Neural crest cell (in vitro differentiated cells): ENCODE measurements at regions not wholly inside any gene's neighbourhood (a gene's known extent, or its start where the extent isn't known, plus 50 kb on each side); places are given as distances from the start of the nearest gene placed in this dataset.

ENCODE experiments used
- DNase-seq: peaks from one replicate; pipeline ENCODE4 v3.0.0; 2021; ENCODE audit warnings: low read depth, mixed read lengths, low spot score
- H3K27ac Mint-ChIP-seq: one replicate; pipeline ENCODE4 v1.8.0; 2021; ENCODE audit warnings: mild to moderate bottlenecking, mixed read lengths; ENCODE audit not compliant: unreplicated experiment
- H3K27me3 Mint-ChIP-seq: 2 replicates; pipeline ENCODE4 v1.8.0; 2021; ENCODE audit warnings: low read depth, mild to moderate bottlenecking, mixed read lengths
- H3K36me3 Mint-ChIP-seq: 2 replicates; pipeline ENCODE4 v1.8.0; 2021; ENCODE audit warnings: low read depth, mild to moderate bottlenecking, mixed read lengths
- H3K4me1 Mint-ChIP-seq: 2 replicates; pipeline ENCODE4 v1.8.0; 2021; ENCODE audit warnings: mixed read lengths
- H3K4me3 Mint-ChIP-seq: one replicate; pipeline ENCODE4 v1.8.0; 2021; ENCODE audit warnings: mild to moderate bottlenecking, mixed read lengths
- H3K9me3 Mint-ChIP-seq: 2 replicates; pipeline ENCODE4 v1.8.0; 2021; ENCODE audit warnings: mixed read lengths
- TF ChIP-seq, protein P1 (sequence below): fragments of 200-600 bp; sonication (generic); conservative IDR thresholded peaks from 2 replicates; pipeline ENCODE4 v1.5.0; 2021; ENCODE audit warnings: antibody characterized with exemption, mild to moderate bottlenecking

DNA sequence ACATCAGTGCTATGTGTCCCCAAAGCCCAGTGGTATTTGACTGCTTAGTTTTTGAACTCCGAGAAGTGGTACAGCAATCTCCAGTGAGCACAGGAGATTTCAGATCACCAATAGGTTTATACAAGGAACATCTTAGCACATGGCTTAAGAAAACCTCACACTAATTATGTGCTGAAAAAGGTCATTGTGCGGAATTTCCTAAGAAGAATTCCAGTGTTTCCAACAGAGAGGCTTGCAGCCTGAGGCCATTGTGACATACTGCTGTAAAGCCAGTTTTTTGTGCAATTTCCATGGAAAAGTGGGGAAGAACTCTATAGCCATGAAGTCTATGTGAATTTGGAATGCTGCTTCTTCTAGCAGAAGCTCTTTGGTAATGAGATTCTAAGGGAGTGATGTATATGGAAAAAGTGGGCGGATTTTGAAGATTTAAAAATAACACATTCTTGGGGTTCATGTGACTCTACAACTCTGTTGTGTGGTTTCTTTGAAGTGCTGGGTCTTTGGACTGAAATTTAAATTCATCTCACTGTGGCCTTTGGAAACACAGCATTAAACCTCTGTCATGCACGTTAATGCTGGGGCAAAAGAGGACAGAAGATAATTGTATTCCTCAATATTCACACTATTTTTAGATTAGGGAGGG lies 110.5 kb upstream of the CD180 start:
- TF ChIP-seq, protein P1, sequence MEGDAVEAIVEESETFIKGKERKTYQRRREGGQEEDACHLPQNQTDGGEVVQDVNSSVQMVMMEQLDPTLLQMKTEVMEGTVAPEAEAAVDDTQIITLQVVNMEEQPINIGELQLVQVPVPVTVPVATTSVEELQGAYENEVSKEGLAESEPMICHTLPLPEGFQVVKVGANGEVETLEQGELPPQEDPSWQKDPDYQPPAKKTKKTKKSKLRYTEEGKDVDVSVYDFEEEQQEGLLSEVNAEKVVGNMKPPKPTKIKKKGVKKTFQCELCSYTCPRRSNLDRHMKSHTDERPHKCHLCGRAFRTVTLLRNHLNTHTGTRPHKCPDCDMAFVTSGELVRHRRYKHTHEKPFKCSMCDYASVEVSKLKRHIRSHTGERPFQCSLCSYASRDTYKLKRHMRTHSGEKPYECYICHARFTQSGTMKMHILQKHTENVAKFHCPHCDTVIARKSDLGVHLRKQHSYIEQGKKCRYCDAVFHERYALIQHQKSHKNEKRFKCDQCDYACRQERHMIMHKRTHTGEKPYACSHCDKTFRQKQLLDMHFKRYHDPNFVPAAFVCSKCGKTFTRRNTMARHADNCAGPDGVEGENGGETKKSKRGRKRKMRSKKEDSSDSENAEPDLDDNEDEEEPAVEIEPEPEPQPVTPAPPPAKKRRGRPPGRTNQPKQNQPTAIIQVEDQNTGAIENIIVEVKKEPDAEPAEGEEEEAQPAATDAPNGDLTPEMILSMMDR = no peak
- no peak for DNase-seq
- peak overlapping the region; percentile 81 for H3K27ac Mint-ChIP-seq
- H3K36me3 Mint-ChIP-seq = peaks cover 2% of the 10 kb centered on the region
- no peaks in the 10 kb centered on the region for H3K27me3 Mint-ChIP-seq
- H3K4me3 Mint-ChIP-seq = peak overlapping the region; percentile 14
- H3K9me3 Mint-ChIP-seq = peaks cover 12% of the 10 kb centered on the region
- H3K4me1 Mint-ChIP-seq = peaks cover 33% of the 10 kb centered on the region

DNA sequence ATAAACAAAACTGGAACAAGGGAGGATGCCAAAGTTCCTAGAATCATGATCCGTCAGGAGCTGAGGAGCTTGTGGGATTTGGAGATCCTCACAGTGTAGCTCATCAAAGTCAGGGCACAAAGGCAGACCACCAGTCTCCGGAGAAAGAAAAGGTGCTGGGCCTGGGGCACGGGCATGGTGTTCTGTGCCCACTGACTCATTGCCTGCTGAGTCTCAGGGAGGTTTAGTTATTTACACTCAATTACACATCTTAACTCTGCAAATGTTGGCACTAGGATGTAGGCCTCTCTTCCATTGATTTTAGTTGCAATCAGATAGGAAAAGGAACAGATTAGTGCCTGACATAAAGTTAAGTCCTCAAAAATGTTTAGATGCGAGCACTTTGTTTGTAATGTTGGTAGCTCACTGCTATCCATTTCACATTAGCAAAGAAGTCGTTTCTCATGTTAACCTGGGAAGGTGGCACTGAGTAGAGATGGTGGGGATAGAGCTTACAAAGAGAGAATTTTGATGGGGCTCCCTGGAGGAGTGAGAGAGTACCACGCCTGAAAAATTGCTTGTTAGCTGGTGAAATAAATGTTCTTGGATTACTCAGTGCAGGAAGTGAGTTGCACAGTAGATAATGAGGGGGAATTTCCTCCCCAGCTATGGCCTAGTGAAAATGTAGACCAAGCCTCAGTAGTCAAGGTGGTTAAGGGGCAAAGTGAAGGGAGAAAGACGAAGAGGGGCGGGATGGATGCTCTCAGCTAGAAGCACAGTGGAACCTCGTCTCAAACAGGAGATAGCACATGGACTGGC lies 109.5 kb upstream of the CD180 start:
- TF ChIP-seq, protein P1 = no peak
- Mint-ChIP-seq H3K27ac (no peak overlapping the region), H3K4me3 (no peak overlapping the region), H3K36me3 (peaks cover 2% of the 10 kb centered on the region), H3K27me3 (no peaks in the 10 kb centered on the region), H3K9me3 (peaks cover 10% of the 10 kb centered on the region), H3K4me1 (peaks cover 35% of the 10 kb centered on the region)
- no peak for DNase-seq

DNA sequence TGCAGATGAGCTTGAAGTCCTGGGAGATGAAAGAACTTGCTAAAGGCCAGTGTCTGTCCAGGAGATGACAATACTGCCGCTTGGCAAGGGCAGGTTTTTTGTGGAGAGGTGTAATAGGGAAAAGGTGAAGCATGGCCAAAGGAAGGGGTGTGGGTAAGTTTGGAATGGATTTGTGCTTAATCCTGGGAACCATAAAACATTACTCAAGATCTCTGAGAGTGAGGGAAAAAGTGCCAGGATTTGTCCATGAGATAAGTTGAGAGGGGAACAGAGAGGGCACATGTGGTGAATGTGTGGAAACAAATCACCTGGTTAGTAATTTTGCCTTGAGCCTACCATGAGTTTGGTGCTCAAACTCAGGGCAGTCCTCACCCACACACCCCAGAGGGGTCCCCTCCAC lies 108.8 kb upstream of the CD180 start:
- Mint-ChIP-seq H3K4me3 (no peak overlapping the region), H3K4me1 (peaks cover 42% of the 10 kb centered on the region), H3K27me3 (no peaks in the 10 kb centered on the region), H3K27ac (no peak overlapping the region), H3K9me3 (peaks cover 6% of the 10 kb centered on the region), H3K36me3 (no peaks in the 10 kb centered on the region)
- no peak for DNase-seq
- TF ChIP-seq, protein P1 = no peak

DNA sequence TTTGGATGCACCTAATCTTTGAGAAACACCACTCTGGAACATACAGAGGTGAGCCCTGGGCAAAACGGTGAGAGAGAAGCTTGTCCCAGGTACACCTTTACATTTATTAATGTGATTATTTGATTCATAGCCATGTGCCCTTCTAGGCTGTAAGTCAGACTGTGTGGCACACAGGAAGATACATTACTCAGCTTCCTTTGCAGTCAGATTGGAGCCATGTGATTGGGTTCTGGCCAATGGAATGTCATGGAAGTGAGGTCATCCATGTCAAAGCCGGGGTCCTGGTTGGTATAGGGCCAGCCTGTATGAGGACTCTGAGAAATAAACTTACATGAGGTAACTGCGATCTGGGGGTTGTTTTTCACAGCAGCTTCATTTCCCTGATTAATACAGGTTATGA lies 106.8 kb upstream of the CD180 start:
- no peak overlapping the region for H3K4me3 Mint-ChIP-seq
- H3K27ac Mint-ChIP-seq = no peak overlapping the region
- TF ChIP-seq, protein P1 = no peak
- no peaks in the 10 kb centered on the region for H3K36me3 Mint-ChIP-seq
- no peak for DNase-seq
- peaks cover 7% of the 10 kb centered on the region for H3K9me3 Mint-ChIP-seq
- H3K4me1 Mint-ChIP-seq = peaks cover 43% of the 10 kb centered on the region
- H3K27me3 Mint-ChIP-seq = no peaks in the 10 kb centered on the region

DNA sequence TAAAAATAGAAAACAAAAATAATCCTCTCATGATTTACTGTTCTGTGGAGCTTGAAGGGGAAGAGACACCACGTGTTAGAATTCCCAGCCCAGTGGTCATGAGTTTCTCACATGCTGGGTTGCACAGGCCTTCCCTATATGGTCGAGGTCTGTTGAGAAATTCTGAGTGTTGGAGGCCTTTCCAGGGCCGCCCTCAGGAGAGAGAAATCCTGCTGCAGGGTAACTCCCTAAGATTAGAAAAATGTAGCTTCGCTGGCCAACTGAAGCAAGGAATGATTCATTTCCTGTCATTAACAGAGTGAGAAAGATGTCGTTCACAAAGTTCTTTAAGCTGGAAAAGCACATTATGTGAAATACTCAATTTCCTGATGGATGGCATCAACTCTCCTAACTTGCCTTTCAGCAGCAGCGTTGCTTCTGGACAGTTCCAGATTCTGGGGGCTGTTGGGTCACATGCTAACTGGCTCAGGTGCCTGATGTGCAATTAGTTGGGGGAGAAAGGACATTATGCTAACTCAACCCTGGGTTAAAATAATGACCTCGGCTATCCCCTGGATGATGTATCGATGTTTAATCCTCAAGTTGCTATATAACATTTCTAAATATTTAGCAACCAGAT lies 104.8 kb upstream of the CD180 start:
- Mint-ChIP-seq H3K36me3 (no peaks in the 10 kb centered on the region), H3K27me3 (no peaks in the 10 kb centered on the region), H3K4me3 (no peak overlapping the region), H3K27ac (no peak overlapping the region), H3K9me3 (peaks cover 9% of the 10 kb centered on the region), H3K4me1 (peaks cover 24% of the 10 kb centered on the region)
- DNase-seq = no peak
- TF ChIP-seq, protein P1 = no peak
